GM21360 (cell line): ENCODE measurements at regions not wholly inside any gene's neighbourhood (a gene's known extent, or its start where the extent isn't known, plus 50 kb on each side); places are given as distances from the start of the nearest gene placed in this dataset.

ENCODE experiments used
- ATAC-seq: cut with Tn5 transposase; IDR thresholded peaks from one replicate; pipeline ENCODE4 v1.9.1; 2021; ENCODE audit warnings: mild to moderate bottlenecking, moderate library complexity; ENCODE audit not compliant: unreplicated experiment

DNA sequence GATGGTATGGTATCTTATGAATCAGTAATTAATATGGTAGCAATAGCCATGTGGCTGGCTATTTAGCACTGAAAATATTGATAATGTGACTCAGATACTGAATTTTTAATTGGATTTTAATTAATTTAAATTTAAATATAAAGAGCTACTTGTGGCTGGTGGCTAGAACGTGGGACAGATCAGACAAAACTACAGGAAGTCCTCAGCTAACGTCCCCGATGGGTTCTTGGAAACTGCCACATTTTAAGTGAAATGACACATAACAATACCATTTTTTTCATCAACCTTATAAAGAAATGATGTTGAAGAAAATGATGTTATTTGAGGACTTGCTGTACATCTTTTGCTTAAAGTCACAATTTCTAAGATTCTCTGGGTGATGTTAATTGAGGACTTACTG, 138.1 kb upstream of the FLRT2 start:
- no peak for ATAC-seq

- ATAC-seq: no peak
These were observed 130.8 kb upstream of the FLRT2 start for GRCh38 chr14:85399186-85399585.

DNA sequence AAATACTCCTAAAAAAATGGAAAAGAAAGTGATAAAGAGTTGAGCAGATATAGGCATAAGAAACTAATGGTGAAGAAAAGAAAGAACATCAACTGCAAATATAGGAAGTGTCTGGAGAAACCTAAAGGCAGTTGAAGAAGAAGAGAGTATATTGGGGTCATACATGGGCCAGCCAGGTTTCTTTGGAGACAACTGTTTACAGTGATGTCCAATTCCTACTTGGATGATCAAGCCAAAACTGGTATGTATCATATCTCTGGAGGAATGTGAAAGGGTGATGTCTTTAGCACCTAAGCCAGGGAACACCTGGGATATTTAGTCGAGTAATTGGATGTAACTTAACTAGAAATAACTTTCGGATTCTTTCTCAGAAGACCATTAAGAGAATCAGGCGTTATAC, 129.3 kb upstream of the FLRT2 start:
- no peak for ATAC-seq

DNA sequence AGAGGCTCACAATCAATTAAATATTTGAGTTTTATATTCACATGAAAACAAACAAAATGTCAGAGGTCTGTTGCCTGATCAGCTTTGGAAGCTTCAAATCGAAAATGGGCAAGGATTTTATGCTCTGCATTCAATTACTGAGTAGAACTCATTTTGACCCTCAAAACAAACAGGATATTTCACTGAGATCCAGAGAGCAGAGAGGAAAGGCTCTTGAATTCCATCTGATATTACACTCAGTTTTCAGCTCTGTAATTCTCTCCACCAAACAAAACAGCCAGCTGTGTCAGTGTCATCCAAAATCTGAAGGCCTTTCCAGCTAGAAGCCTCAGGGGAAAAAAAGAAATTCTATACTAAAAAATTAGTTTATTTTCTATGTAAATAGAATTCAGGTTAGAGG, 128.6 kb upstream of the FLRT2 start:
- ATAC-seq: no peak

GRCh38 chr14:85402569-85403162, 127.3 kb upstream of the FLRT2 start:
- no peak for ATAC-seq

DNA sequence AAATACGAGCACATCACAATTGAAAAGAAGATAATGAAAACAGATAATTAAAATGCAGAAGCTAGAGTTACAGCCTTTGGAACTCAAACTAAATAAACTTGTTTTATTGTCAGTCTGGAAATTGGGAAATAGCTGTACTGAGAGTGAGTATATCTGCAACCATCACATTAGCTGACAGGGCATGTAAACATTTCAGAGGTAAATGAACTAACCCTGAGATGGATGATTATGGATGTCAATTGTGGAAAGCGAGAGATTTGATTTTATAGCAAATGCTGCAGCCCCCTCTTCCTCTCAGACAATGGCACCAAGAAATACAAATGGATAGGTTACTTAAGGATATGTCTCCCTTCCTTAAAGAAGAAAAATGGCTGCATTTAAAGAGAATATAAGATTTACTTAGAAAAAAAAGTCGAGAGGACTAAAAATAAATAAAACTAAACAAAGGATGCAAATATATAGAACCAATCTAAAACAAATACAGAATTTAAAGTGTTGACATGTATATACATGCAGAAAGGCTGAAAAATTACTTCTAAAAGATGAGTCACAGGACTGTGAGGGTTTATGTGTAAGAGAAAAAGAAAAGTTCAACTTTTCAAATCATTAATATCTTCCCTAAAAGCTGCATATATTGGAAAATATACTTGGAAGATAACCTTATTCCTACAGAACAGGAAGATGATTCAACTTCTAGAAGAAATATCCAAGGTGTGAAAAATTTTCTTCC, 120.3 kb upstream of the FLRT2 start:
- ATAC-seq: no peak

DNA sequence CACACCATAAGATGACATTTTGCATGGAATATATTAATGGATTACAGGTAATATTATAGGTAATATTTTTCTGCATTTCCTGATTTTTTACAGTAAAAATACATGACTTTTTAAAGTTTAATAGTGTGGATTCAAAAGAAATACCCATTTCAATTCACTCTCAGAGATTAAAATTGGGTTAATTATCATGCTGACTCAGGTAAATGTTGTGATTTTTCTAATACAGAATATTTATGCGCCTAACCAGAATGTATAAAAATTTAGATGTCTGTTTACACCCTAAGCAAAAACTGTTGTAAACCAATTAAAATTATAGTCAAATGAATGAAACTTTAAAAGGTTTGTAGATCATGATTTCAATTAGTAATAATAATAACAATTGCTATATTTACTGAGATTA, 117.2 kb upstream of the FLRT2 start:
- no peak for ATAC-seq

GRCh38 chr14:85413836-85414526, 116.0 kb upstream of the FLRT2 start:
- no peak for ATAC-seq

DNA sequence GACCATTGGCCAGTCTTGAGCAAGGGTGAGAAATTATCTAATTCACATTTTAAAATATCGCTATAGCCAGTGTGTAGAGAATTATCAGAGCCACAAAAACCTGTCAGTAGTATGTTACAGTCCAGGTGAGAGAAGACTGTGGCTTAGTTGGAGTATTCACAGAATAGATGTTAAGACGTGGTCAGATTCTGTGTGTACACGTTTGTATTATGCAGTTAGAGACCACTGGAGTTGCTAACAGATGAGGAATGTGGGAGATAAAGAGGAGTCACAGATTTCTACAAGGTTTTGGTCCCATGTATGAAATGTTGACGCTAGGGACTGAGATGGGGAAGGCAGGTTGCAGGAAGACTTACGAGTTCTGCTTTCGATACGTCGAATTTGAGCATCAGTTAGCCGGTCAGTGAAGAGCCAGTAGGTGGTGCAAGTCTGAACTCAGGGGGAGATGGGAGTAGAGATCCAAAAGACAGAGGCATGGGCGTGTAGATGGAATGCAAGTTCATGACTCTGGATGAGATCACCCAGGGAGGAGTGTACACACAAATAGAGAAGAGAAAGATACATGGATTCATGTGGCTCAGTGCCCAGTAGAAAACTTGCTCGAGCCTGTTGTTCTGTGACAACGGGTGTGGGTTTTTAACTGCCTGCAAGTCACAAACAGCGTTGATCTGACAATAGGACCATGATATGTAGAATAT, 114.8 kb upstream of the FLRT2 start:
- no peak for ATAC-seq

GRCh38 chr14:85416771-85417170, 113.2 kb upstream of the FLRT2 start:
- ATAC-seq: no peak

DNA sequence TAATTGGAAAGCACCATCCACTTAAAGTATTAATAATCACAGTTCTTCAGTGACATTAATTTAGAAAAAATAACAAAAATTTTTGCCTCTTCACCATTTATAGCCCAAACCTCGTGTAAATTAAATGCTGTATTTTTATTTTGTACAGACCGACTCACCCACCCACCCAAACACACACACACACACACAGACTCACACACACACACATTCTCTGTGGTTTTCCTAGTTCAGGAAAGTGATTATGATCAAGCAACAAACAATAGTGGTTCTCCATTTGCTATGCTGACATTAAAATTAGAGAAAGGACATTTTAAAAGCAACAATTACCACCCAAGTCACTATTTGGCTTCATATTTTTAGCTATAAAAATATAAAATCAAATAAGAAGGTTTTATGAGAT, 112.5 kb upstream of the FLRT2 start:
- no peak for ATAC-seq

- ATAC-seq: no peak
These were observed 111.2 kb upstream of the FLRT2 start for GRCh38 chr14:85418721-85419120.

DNA sequence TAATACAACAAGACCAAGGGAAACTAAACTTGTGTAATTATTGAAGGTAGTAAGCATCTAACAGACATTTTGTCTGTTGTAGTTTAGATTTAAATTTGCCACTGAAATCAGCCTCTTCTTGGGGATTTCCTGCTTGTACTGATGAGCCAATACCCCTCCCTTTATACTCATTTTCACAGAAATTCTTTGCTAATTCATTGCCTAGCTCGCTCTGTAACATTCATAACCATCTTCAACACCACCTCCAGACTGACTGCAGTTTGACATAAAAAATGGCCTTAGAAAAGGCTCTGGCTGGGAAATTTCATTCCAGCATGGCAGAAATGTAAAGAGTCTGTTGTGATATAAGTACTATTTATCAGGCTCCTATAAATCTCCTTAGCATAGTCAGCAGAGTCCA, 109.7 kb upstream of the FLRT2 start:
- no peak for ATAC-seq

- no peak for ATAC-seq
These were observed 109.2 kb upstream of the FLRT2 start for GRCh38 chr14:85420707-85421106.

GRCh38 chr14:85421186-85421877, 108.6 kb upstream of the FLRT2 start:
- no peak for ATAC-seq

- no peak for ATAC-seq
These were observed 106.1 kb upstream of the FLRT2 start for GRCh38 chr14:85423889-85424288.

DNA sequence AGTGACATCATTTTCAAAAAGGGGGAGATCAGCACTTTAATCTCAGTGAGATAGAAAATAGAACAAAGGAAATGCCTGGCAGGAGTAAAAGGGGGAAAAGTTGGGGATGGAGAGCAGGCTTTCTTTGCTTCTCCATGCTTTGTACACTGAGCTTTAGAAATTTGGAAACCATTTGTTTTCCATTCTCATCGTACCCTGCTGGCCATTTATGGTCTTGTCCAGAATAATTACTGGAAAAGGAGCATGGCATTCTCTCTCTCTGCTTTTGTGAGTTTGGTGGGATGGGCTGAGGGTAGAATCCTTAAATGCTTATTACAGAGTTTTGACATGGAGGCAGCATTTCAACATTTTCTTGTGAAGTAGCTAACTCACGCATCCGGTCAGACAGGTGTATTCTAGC, 104.4 kb upstream of the FLRT2 start:
- no peak for ATAC-seq

GRCh38 chr14:85426068-85426935, 103.6 kb upstream of the FLRT2 start:
- ATAC-seq: no peak

GRCh38 chr14:85428926-85429325, 101.0 kb upstream of the FLRT2 start:
- no peak for ATAC-seq

- ATAC-seq: no peak
These were observed 92.8 kb upstream of the FLRT2 start for GRCh38 chr14:85437148-85437547.
